Neural cell (in vitro differentiated cells): ENCODE measurements at regions not wholly inside any gene's neighbourhood (a gene's known extent, or its start where the extent isn't known, plus 50 kb on each side); places are given as distances from the start of the nearest gene placed in this dataset.

ENCODE experiments used
- H2AFZ ChIP-seq: fragments of 200-600, 300-800 bp; sonication (generic), shearing (Covaris generic); 2 replicates; pipeline ENCODE4 v1.6.0; 2014; ENCODE audit warnings: low read depth, mild to moderate bottlenecking, antibody characterized with exemption, low read length, moderate library complexity
- H3F3A ChIP-seq: fragments of 200-600 bp; shearing (Covaris generic); 2 replicates; pipeline ENCODE4 v1.6.1; 2016; ENCODE audit warnings: mild to moderate bottlenecking, moderate library complexity, mixed read lengths, antibody characterized with exemption, low read length; ENCODE audit not compliant: insufficient read depth, poor library complexity, severe bottlenecking
- H3K27ac ChIP-seq: fragments of 200-600, 300-800 bp; sonication (generic), shearing (Covaris generic); 2 replicates; pipeline ENCODE4 v1.5.1; 2014; ENCODE audit warnings: mild to moderate bottlenecking, low read length, moderate library complexity
- H3K27me3 ChIP-seq: fragments of 300-800, 200-600 bp; sonication (generic), shearing (Covaris generic); 2 replicates; pipeline ENCODE4 v1.6.0; 2014; ENCODE audit warnings: mild to moderate bottlenecking, low read depth, low read length, moderate library complexity; ENCODE audit not compliant: insufficient read depth
- H3K36me3 ChIP-seq: fragments of 300-800, 200-600 bp; sonication (generic), shearing (Covaris generic); 2 replicates; pipeline ENCODE4 v1.5.1; 2014; ENCODE audit warnings: mild to moderate bottlenecking, antibody characterized with exemption, low read length, moderate library complexity; ENCODE audit not compliant: insufficient read depth
- H3K4me2 ChIP-seq: fragments of 300-800, 200-600 bp; sonication (generic), shearing (Covaris generic); 2 replicates; pipeline ENCODE4 v1.6.0; 2014; ENCODE audit warnings: mild to moderate bottlenecking, low read length
- H3K4me3 ChIP-seq: fragments of 300-800, 200-600 bp; sonication (generic), shearing (Covaris generic); 2 replicates; pipeline ENCODE4 v1.5.1; 2014; ENCODE audit warnings: mild to moderate bottlenecking, low read length, moderate library complexity
- H3K79me2 ChIP-seq: fragments of 200-600 bp; shearing (Covaris generic); replicated peaks from 2 replicates; pipeline ENCODE4 v1.6.0; 2014; ENCODE audit warnings: mild to moderate bottlenecking, low read length, moderate library complexity; ENCODE audit not compliant: insufficient read depth
- H3K9ac ChIP-seq: fragments of 300-800, 200-600 bp; sonication (generic), shearing (Covaris generic); 2 replicates; pipeline ENCODE4 v1.6.1; 2016; ENCODE audit warnings: mild to moderate bottlenecking, low read length, mixed read lengths
- H3K9me2 ChIP-seq: fragments of 200-600 bp; shearing (Covaris generic); 2 replicates; pipeline ENCODE4 v1.6.1; 2016; ENCODE audit warnings: mild to moderate bottlenecking, low read length, mixed read lengths; ENCODE audit not compliant: insufficient read depth
- H3K9me3 ChIP-seq: fragments of 200-600, 300-800 bp; sonication (generic), shearing (Covaris generic); 2 replicates; pipeline ENCODE4 v1.6.1; 2016; ENCODE audit warnings: mild to moderate bottlenecking, mixed run types, low read length, moderate library complexity, mixed read lengths
- H4K20me1 ChIP-seq: fragments of 200-600 bp; shearing (Covaris generic); 2 replicates; pipeline ENCODE4 v1.6.1; 2016; ENCODE audit warnings: mild to moderate bottlenecking, mixed run types; ENCODE audit not compliant: insufficient read depth
- EP300 ChIP-seq: fragments of 450-650 bp; conservative IDR thresholded peaks from 2 replicates; pipeline ENCODE4 v1.6.1; 2014; ENCODE audit warnings: antibody characterized with exemption, mild to moderate bottlenecking, moderate library complexity; ENCODE audit not compliant: poor library complexity, severe bottlenecking
- EZH2 ChIP-seq: fragments of 200-600, 300-800 bp; shearing (Covaris generic), sonication (generic); IDR thresholded peaks from 2 replicates; pipeline ENCODE4 v1.6.1; 2014; ENCODE audit warnings: antibody characterized with exemption, low read length, borderline replicate concordance, mild to moderate bottlenecking; ENCODE audit not compliant: insufficient read depth, poor library complexity, severe bottlenecking
- MXI1 ChIP-seq: fragments of 450-650 bp; conservative IDR thresholded peaks from 2 replicates; pipeline ENCODE4 v1.6.1; 2014; ENCODE audit warnings: antibody characterized with exemption, mild to moderate bottlenecking; ENCODE audit not compliant: poor library complexity, severe bottlenecking
- POLR2AphosphoS5 ChIP-seq: IDR thresholded peaks from 2 replicates; pipeline ENCODE4 v1.6.1; 2012
- RAD21 ChIP-seq: fragments of 450-650 bp; conservative IDR thresholded peaks from 2 replicates; pipeline ENCODE4 v1.6.1; 2014; ENCODE audit warnings: antibody characterized with exemption, mild to moderate bottlenecking, moderate library complexity
- REST ChIP-seq: IDR thresholded peaks from 2 replicates; pipeline ENCODE4 v1.6.1; 2012; ENCODE audit warnings: borderline replicate concordance
- SMC3 ChIP-seq: fragments of 450-650 bp; conservative IDR thresholded peaks from 2 replicates; pipeline ENCODE4 v1.6.1; 2014; ENCODE audit warnings: antibody characterized with exemption, mild to moderate bottlenecking, moderate library complexity; ENCODE audit not compliant: poor library complexity
- TAF1 ChIP-seq: IDR thresholded peaks from 2 replicates; pipeline ENCODE4 v1.6.1; 2012; ENCODE audit warnings: low read depth
- TF ChIP-seq, protein P1 (sequence below): fragments of 450-650 bp; IDR thresholded peaks from 2 replicates; pipeline ENCODE4 v1.5.1; 2014; ENCODE audit warnings: antibody characterized with exemption, mild to moderate bottlenecking, moderate library complexity; ENCODE audit not compliant: poor library complexity, severe bottlenecking

GRCh38 chr2:241974851-241975592, 105.5 kb downstream of the RTP5 start:
- TF ChIP-seq RAD21 (no peak), SMC3 (no peak), EZH2 (no peak), TAF1 (no peak), POLR2AphosphoS5 (no peak), MXI1 (no peak), EP300 (no peak), REST (no peak)
- TF ChIP-seq, protein P1, sequence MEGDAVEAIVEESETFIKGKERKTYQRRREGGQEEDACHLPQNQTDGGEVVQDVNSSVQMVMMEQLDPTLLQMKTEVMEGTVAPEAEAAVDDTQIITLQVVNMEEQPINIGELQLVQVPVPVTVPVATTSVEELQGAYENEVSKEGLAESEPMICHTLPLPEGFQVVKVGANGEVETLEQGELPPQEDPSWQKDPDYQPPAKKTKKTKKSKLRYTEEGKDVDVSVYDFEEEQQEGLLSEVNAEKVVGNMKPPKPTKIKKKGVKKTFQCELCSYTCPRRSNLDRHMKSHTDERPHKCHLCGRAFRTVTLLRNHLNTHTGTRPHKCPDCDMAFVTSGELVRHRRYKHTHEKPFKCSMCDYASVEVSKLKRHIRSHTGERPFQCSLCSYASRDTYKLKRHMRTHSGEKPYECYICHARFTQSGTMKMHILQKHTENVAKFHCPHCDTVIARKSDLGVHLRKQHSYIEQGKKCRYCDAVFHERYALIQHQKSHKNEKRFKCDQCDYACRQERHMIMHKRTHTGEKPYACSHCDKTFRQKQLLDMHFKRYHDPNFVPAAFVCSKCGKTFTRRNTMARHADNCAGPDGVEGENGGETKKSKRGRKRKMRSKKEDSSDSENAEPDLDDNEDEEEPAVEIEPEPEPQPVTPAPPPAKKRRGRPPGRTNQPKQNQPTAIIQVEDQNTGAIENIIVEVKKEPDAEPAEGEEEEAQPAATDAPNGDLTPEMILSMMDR = no peak
- Histone ChIP-seq H3K27ac (no peak overlapping the region), H3F3A (no peaks in the 10 kb centered on the region), H3K79me2 (no peaks in the 10 kb centered on the region), H3K4me2 (no peak overlapping the region), H4K20me1 (no peaks in the 10 kb centered on the region), H3K9ac (no peak overlapping the region), H3K4me3 (no peak overlapping the region), H3K27me3 (no peaks in the 10 kb centered on the region), H3K9me3 (peaks cover 5% of the 10 kb centered on the region), H3K9me2 (no peaks in the 10 kb centered on the region), H3K36me3 (no peaks in the 10 kb centered on the region), H2AFZ (no peak overlapping the region)

DNA sequence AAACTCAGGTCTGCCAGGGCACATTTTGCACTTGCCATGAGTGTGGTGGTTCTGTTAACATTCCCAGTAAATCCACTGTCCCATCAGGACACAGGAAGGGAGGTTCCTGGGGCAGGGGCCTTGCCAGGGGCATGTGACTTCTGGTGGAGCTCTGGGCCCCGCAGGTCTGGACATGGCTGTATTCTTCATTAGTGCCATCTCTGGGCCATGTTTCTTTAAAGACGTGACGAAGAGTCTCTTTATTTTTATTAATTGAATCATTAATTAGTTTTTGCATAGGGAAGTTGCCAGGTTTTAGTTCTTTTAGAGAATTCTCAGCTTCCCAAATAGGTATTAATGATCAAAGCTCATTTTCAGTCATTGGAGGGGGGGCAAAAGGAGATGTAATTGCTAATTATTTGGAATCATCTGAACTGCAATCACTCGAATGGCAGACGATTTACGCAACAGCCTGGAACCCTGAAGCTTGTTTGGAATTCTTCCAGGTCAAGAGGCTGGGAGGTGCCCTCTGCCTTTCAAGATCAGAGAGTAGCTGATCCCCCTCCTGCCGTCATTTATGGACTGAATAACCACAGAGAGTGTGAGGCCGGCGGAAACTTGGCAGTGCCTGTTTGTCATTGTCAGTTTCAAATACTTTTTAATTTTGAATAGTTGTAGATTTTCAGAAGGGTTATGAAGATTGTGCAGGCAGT, 106.2 kb downstream of the RTP5 start:
- TF ChIP-seq TAF1 = no peak
- H4K20me1 ChIP-seq = no peaks in the 10 kb centered on the region

More for the DNA sequence above, 106.2 kb downstream of the RTP5 start:
- H3K9me3 ChIP-seq = peaks cover 5% of the 10 kb centered on the region
- H3K36me3 ChIP-seq = no peaks in the 10 kb centered on the region
- H3K27ac ChIP-seq = no peak overlapping the region
- no peaks in the 10 kb centered on the region for H3K9me2 ChIP-seq
- no peak overlapping the region for H2AFZ ChIP-seq
- no peaks in the 10 kb centered on the region for H3K79me2 ChIP-seq
- H3K4me3 ChIP-seq = no peak overlapping the region
- H3K4me2 ChIP-seq = no peak overlapping the region
- H3K9ac ChIP-seq = no peak overlapping the region
- no peaks in the 10 kb centered on the region for H3K27me3 ChIP-seq
- H3F3A ChIP-seq = no peaks in the 10 kb centered on the region
